Astrocyte (in vitro differentiated cells and primary cell): ENCODE measurements at regions not wholly inside any gene's neighbourhood (a gene's known extent, or its start where the extent isn't known, plus 50 kb on each side); places are given as distances from the start of the nearest gene placed in this dataset.

Experiments
- DNase-seq: peaks from one replicate; pipeline ENCODE4 v3.0.0-alpha.2; 2010; ENCODE audit warnings: low read depth
- FAIRE-seq: peaks from 2 replicates; lab custom pipeline; 2011; peaks lifted over from hg19 to GRCh38; lab: Jason Lieb, UNC
- H2AFZ ChIP-seq: 2 replicates; pipeline ENCODE4 v1.6.0; 2012; ENCODE audit warnings: low read depth, low read length, inconsistent platforms
- H3K27ac ChIP-seq: 2 replicates; pipeline ENCODE4 v1.5.1; 2011; ENCODE audit warnings: low read depth, low read length, inconsistent platforms
- H3K27me3 ChIP-seq: 2 replicates; pipeline ENCODE4 v1.6.0; 2011; ENCODE audit warnings: low read length, inconsistent platforms; ENCODE audit not compliant: insufficient read depth
- H3K36me3 ChIP-seq: 2 replicates; pipeline ENCODE4 v1.5.1; 2011; ENCODE audit warnings: low read length, inconsistent platforms; ENCODE audit not compliant: insufficient read depth
- H3K4me1 ChIP-seq: 2 replicates; pipeline ENCODE4 v1.5.1; 2011; ENCODE audit warnings: low read length, inconsistent platforms; ENCODE audit not compliant: insufficient read depth
- H3K4me2 ChIP-seq: 2 replicates; pipeline ENCODE4 v1.6.0; 2012; ENCODE audit warnings: low read length, inconsistent platforms
- H3K4me3 ChIP-seq: 2 replicates; pipeline ENCODE4 v1.5.1; 2011; ENCODE audit warnings: low read depth, mild to moderate bottlenecking, low read length, inconsistent platforms; ENCODE audit not compliant: insufficient read depth
- H3K79me2 ChIP-seq: 2 replicates; pipeline ENCODE4 v1.6.0; 2012; ENCODE audit warnings: mild to moderate bottlenecking, low read length, inconsistent platforms; ENCODE audit not compliant: insufficient read depth
- H3K9ac ChIP-seq: 2 replicates; pipeline ENCODE4 v1.6.0; 2012; ENCODE audit warnings: mild to moderate bottlenecking, low read length, inconsistent platforms
- H3K9me3 ChIP-seq: 2 replicates; pipeline ENCODE4 v1.5.1; 2012; ENCODE audit warnings: low read depth, mild to moderate bottlenecking, low read length, inconsistent platforms; ENCODE audit not compliant: insufficient read depth
- H4K20me1 ChIP-seq: 2 replicates; pipeline ENCODE4 v1.6.0; 2012; ENCODE audit warnings: low read length, inconsistent platforms; ENCODE audit not compliant: insufficient read depth
- H3K27ac Mint-ChIP-seq: one replicate; pipeline ENCODE4 v1.8.0; 2021; ENCODE audit warnings: mild to moderate bottlenecking, mixed read lengths; ENCODE audit not compliant: unreplicated experiment
- H3K27me3 Mint-ChIP-seq: one replicate; pipeline ENCODE4 v1.8.0; 2021; ENCODE audit warnings: low read depth, mixed read lengths; ENCODE audit not compliant: unreplicated experiment
- H3K36me3 Mint-ChIP-seq: one replicate; pipeline ENCODE4 v1.8.0; 2021; ENCODE audit warnings: low read depth, mixed read lengths; ENCODE audit not compliant: unreplicated experiment
- H3K4me1 Mint-ChIP-seq: one replicate; pipeline ENCODE4 v1.8.0; 2021; ENCODE audit warnings: low read depth, mixed read lengths; ENCODE audit not compliant: unreplicated experiment
- H3K4me3 Mint-ChIP-seq: one replicate; pipeline ENCODE4 v1.8.0; 2021; ENCODE audit warnings: mild to moderate bottlenecking, moderate library complexity, mixed read lengths; ENCODE audit not compliant: unreplicated experiment
- H3K9me3 Mint-ChIP-seq: one replicate; pipeline ENCODE4 v1.8.0; 2021; ENCODE audit warnings: mild to moderate bottlenecking, mixed read lengths; ENCODE audit not compliant: unreplicated experiment
- CTCF ChIP-seq: IDR thresholded peaks from 2 replicates; pipeline ENCODE4 v1.5.1; 2011; ENCODE audit warnings: low read depth, mild to moderate bottlenecking, inconsistent platforms, low read length, moderate library complexity; ENCODE audit not compliant: insufficient read depth
- EZH2 ChIP-seq: IDR thresholded peaks from 2 replicates; pipeline ENCODE4 v1.6.1; 2012; ENCODE audit warnings: mild to moderate bottlenecking, low read length, inconsistent platforms; ENCODE audit not compliant: insufficient read depth

DNA sequence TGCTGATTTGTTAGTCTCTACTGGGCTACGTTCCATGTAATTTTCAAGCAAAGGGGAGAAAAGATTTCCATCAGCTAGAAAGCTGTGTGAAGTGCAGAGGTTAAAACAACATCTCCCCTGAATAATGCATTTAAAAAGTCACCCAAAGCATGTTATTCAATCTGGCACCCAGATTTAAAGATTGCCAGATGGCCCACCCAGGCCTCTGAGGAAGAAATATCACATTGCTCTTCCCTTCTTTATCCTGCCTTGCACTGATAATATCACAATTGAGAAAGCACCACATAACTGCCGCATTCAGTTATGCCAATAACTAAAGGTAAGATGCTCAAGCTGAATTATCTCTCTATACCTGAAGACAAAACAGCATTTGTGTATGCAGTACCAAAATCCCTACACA lies 119.4 kb upstream of the PUM3 start:
- Mint-ChIP-seq H3K27ac (no peak overlapping the region), H3K4me3 (no peak overlapping the region), H3K27me3 (no peaks in the 10 kb centered on the region), H3K36me3 (no peaks in the 10 kb centered on the region), H3K4me1 (peaks cover 12% of the 10 kb centered on the region), H3K9me3 (peaks cover 2% of the 10 kb centered on the region)
- Histone ChIP-seq H3K27ac (no peak overlapping the region), H3K4me2 (no peak overlapping the region), H3K9ac (no peak overlapping the region), H3K9me3 (no peaks in the 10 kb centered on the region), H3K4me3 (no peak overlapping the region), H4K20me1 (no peaks in the 10 kb centered on the region), H3K27me3 (peaks cover 4% of the 10 kb centered on the region), H3K79me2 (no peaks in the 10 kb centered on the region), H3K4me1 (no peaks in the 10 kb centered on the region), H3K36me3 (no peaks in the 10 kb centered on the region), H2AFZ (no peak overlapping the region)
- no peak for DNase-seq
- TF ChIP-seq CTCF (no peak), EZH2 (no peak)
- no peak for FAIRE-seq

DNA sequence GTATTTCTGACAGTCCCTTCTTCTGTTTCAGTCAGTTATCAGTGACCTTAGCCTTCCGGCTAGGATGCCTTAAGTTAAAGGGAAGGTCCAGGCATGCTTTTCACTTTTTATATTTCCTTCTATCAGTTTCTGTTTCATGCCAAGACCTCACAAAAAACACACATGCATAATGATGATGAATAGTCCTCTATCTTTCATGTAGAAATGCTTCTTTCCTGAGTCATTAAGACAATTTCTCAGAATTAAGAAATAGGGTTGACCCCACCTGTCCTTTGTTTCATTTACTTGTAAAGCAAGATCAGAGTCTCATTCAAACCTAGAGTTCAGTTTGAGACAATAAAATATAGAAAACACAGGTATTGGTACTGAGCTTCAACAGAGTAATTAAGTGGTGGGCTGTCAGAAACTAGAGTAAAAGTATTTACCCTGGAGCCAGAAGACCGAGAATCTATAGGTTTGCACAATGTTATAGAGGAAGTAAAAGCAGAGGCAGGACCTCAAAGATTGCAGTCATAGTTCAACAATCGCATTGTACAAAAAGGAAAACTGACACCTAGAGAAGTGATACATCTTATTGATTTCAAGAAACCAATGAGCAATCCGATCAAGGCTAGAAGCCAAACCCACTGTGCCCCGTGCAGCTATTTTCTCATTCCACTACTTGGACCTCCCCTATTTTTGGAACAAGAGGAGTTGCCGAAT lies 118.7 kb upstream of the PUM3 start:
- H3K4me1 Mint-ChIP-seq: peaks cover 11% of the 10 kb centered on the region
- H3K4me3 ChIP-seq: no peak overlapping the region
- FAIRE-seq: no peak
- no peak overlapping the region for H3K27ac ChIP-seq
- no peaks in the 10 kb centered on the region for H3K4me1 ChIP-seq
- H3K36me3 ChIP-seq: no peaks in the 10 kb centered on the region
- H3K9ac ChIP-seq: no peak overlapping the region
- H3K27me3 ChIP-seq: peaks cover 4% of the 10 kb centered on the region
- H4K20me1 ChIP-seq: no peaks in the 10 kb centered on the region
- H3K9me3 Mint-ChIP-seq: peaks cover 2% of the 10 kb centered on the region
- H3K4me2 ChIP-seq: no peak overlapping the region
- TF ChIP-seq EZH2 (no peak), CTCF (no peak)
- no peaks in the 10 kb centered on the region for H3K79me2 ChIP-seq
- H3K36me3 Mint-ChIP-seq: no peaks in the 10 kb centered on the region
- no peaks in the 10 kb centered on the region for H3K9me3 ChIP-seq
- no peak overlapping the region for H2AFZ ChIP-seq
- H3K27me3 Mint-ChIP-seq: peaks cover 3% of the 10 kb centered on the region
- DNase-seq: no peak
- H3K4me3 Mint-ChIP-seq: no peak overlapping the region
- no peak overlapping the region for H3K27ac Mint-ChIP-seq

GRCh38 chr9:2958219-2958618 lies 114.3 kb upstream of the PUM3 start:
- Mint-ChIP-seq H3K36me3 (no peaks in the 10 kb centered on the region), H3K27me3 (peaks cover 5% of the 10 kb centered on the region), H3K27ac (no peak overlapping the region), H3K9me3 (no peaks in the 10 kb centered on the region), H3K4me1 (no peaks in the 10 kb centered on the region), H3K4me3 (no peak overlapping the region)
- H3K27me3 ChIP-seq: no peaks in the 10 kb centered on the region
- no peak overlapping the region for H3K9ac ChIP-seq
- H3K4me2 ChIP-seq: no peak overlapping the region
- no peak overlapping the region for H2AFZ ChIP-seq
- FAIRE-seq (no peak), DNase-seq (no peak)
- TF ChIP-seq CTCF: no peak
- H3K27ac ChIP-seq: no peak overlapping the region
- no peaks in the 10 kb centered on the region for H3K4me1 ChIP-seq
- H3K9me3 ChIP-seq: no peaks in the 10 kb centered on the region
- no peaks in the 10 kb centered on the region for H3K36me3 ChIP-seq
- H3K79me2 ChIP-seq: no peaks in the 10 kb centered on the region
- H3K4me3 ChIP-seq: no peak overlapping the region
- H4K20me1 ChIP-seq: no peaks in the 10 kb centered on the region
